Endothelial cell of umbilical vein (primary cell): ENCODE measurements at regions not wholly inside any gene's neighbourhood (a gene's known extent, or its start where the extent isn't known, plus 50 kb on each side); places are given as distances from the start of the nearest gene placed in this dataset. TPM values are rescaled to one million over a fixed set of nuclear protein-coding genes. Genes with fewer than 3 reads are reported as not detected.
A peak's percentile ranks its signal among the peaks of the same experiment; 100 is the strongest.

Source experiments
- BruUV-seq: library from RNA; stranded (reverse); fragments of 400-500 nt; replicated peaks from 2 replicates; lab custom pipeline; 2021; lab: Mats Ljungman, UMichigan
- CTCF ChIA-PET: fragments of 300-600, 350-600 bp; sonication (Branson Sonifier 250); formaldehyde crosslinking; loops from one replicate; lab custom pipeline; 2021; ENCODE audit warnings: antibody characterized with exemption, inconsistent platforms; lab: Charles Lee
- POLR2A ChIA-PET: fragments of 300-600, 350-600 bp; sonication (Branson Sonifier 250); formaldehyde crosslinking; loops from one replicate; lab custom pipeline; 2021; ENCODE audit warnings: antibody characterized with exemption, inconsistent platforms; lab: Charles Lee
- DNase-seq: peaks from one replicate; pipeline ENCODE4 v3.0.0-alpha.2; 2011; ENCODE audit warnings: low read depth, low spot score
- FAIRE-seq: peaks from 2 replicates; lab custom pipeline; 2011; peaks lifted over from hg19 to GRCh38; lab: Jason Lieb, UNC
- H2AFZ ChIP-seq: 2 replicates; pipeline ENCODE4 v1.6.0; 2012; ENCODE audit warnings: low read depth, low read length, control low read depth, inconsistent platforms
- H3K27ac ChIP-seq: 2 replicates; pipeline ENCODE4 v1.5.1; 2011; ENCODE audit warnings: low read depth, mild to moderate bottlenecking, control low read depth, low read length, moderate library complexity; ENCODE audit not compliant: insufficient read depth
- H3K27me3 ChIP-seq, 2 experiments: 2 replicates each; pipeline versions ENCODE4 v1.6.0 to v1.6.1; 2011; ENCODE audit warnings: low read length in 2 of 2, mixed read lengths in 1 of 2; ENCODE audit not compliant: control insufficient read depth in 2 of 2, insufficient read depth in 2 of 2
- H3K36me3 ChIP-seq, 2 experiments: 2 replicates in 1 of 2; 3 replicates in 1 of 2; pipeline ENCODE4 v1.5.1; 2011; ENCODE audit warnings: low read length in 2 of 2, mild to moderate bottlenecking in 1 of 2, moderate library complexity in 1 of 2; ENCODE audit not compliant: control insufficient read depth in 2 of 2, insufficient read depth in 2 of 2; ENCODE audit errors: extremely low read depth in 1 of 2
- H3K4me1 ChIP-seq: 3 replicates; pipeline ENCODE4 v1.5.1; 2011; ENCODE audit warnings: mild to moderate bottlenecking, low read length; ENCODE audit not compliant: control insufficient read depth, insufficient read depth; ENCODE audit errors: extremely low read depth
- H3K4me2 ChIP-seq: 2 replicates; pipeline ENCODE4 v1.6.1; 2011; ENCODE audit warnings: low read length, control low read depth, mixed read lengths; ENCODE audit not compliant: insufficient read depth
- H3K4me3 ChIP-seq, 3 experiments: fragments of 200-600 bp in 1 of 3; sonication (generic), shearing (Covaris generic) in 1 of 3; replicated peaks in 1 of 3; 2 replicates each; pipeline ENCODE4 v1.5.1; 2011 to 2016; ENCODE audit warnings: control low read depth in 3 of 3, low read length in 3 of 3, mild to moderate bottlenecking in 2 of 3, inconsistent platforms in 1 of 3, low read depth in 1 of 3, moderate library complexity in 1 of 3; ENCODE audit not compliant: insufficient read depth in 1 of 3
- H3K79me2 ChIP-seq: 2 replicates; pipeline ENCODE4 v1.6.0; 2012; ENCODE audit warnings: low read length, inconsistent platforms; ENCODE audit not compliant: control insufficient read depth, insufficient read depth
- H3K9ac ChIP-seq: replicated peaks from 2 replicates; pipeline ENCODE3; 2011; ENCODE audit warnings: low read length, control low read depth; ENCODE audit not compliant: insufficient read depth; ENCODE audit errors: extremely low read depth
- H3K9me1 ChIP-seq: replicated peaks from 3 replicates; pipeline ENCODE4 v1.6.0; 2011; ENCODE audit warnings: mild to moderate bottlenecking, low read length; ENCODE audit not compliant: control insufficient read depth, insufficient read depth; ENCODE audit errors: extremely low read depth
- H3K9me3 ChIP-seq: replicated peaks from 2 replicates; pipeline ENCODE4 v1.5.1; 2012; ENCODE audit warnings: low read length, inconsistent platforms; ENCODE audit not compliant: control insufficient read depth, insufficient read depth
- H4K20me1 ChIP-seq: replicated peaks from 2 replicates; pipeline ENCODE3; 2011; ENCODE audit warnings: mild to moderate bottlenecking, low read length; ENCODE audit not compliant: control insufficient read depth, insufficient read depth; ENCODE audit errors: extremely low read depth
- CTCF ChIP-seq, 2 donors: IDR thresholded peaks; 1 replicate in 1 of 2; 2 replicates in 1 of 2; pipeline ENCODE4 v1.5.1; 2011; ENCODE audit warnings: low read length in 2 of 2, mild to moderate bottlenecking in 2 of 2, moderate library complexity in 2 of 2, control low read depth in 1 of 2, inconsistent platforms in 1 of 2, low read depth in 1 of 2; ENCODE audit not compliant: insufficient read depth in 1 of 2; ENCODE audit errors: extremely low read depth in 1 of 2
- MAX ChIP-seq: IDR thresholded peaks from 2 replicates; pipeline ENCODE4 v1.6.1; 2011; ENCODE audit not compliant: insufficient read depth, insufficient read length
- dilution Hi-C: fragments of 300-500 bp; cut with MboI; formaldehyde crosslinking; loops from one replicate; pipeline ENCODE4 v1.15.0; 2019; ENCODE audit warnings: low sequenced_read_pairs; ENCODE audit not compliant: extremely low pct_ligation_motif_present
- intact Hi-C: fragments of 100-400 bp; cut with micrococcal nuclease; formaldehyde crosslinking; loops from one replicate; pipeline ENCODE4 v1.10.0; 2022
- small RNA-seq: library from RNA; depleted of rRNA; stranded (forward); fragments of <200 nt; gene quantifications from one replicate; pipeline ENCODE3, GENCODE V24; 2012; ENCODE audit warnings: low replicate concordance, low read depth; ENCODE audit not compliant: insufficient read depth, insufficient read length

GRCh38 chr1:29379443-29380073 lies 143.2 kb downstream of the PTPRU start:
- H3K27me3 ChIP-seq = no peaks in the 10 kb centered on the region
- H2AFZ ChIP-seq = no peak overlapping the region
- FAIRE-seq (peak; percentile 79), DNase-seq (peak; percentile 65)
- H3K79me2 ChIP-seq = no peaks in the 10 kb centered on the region
- H3K36me3 ChIP-seq = no peaks in the 10 kb centered on the region
- H3K9ac ChIP-seq = no peak overlapping the region
- no peaks in the 10 kb centered on the region for H4K20me1 ChIP-seq
- CTCF ChIA-PET = interaction anchor here (1.2 to 2.0 kb wide), 3 partner anchors 17 to 1001 kb away, joined by 3 to 10 read pairs (median 5); no protein-coding TSS in a partner anchor
- no TSS peak for BruUV-seq
- peaks cover 13% of the 10 kb centered on the region for H3K4me1 ChIP-seq
- no peak overlapping the region for H3K27ac ChIP-seq
- H3K9me1 ChIP-seq = no peaks in the 10 kb centered on the region
- no peak overlapping the region for H3K4me3 ChIP-seq
- dilution Hi-C loops = no loop called here
- TF ChIP-seq MAX (no peak), CTCF (IDR thresholded peaks at IDR 0.05; ENCODE audit: extremely low read depth in 1 of 2, insufficient read depth in 1 of 2, low read depth in 1 of 2, low read length in 2 of 2) (peak; percentile 62 to 68)
- POLR2A ChIA-PET = no interaction called here
- no peaks in the 10 kb centered on the region for H3K9me3 ChIP-seq
- H3K4me2 ChIP-seq = no peak overlapping the region
- intact Hi-C loops = loop anchor here (1.0 to 5.0 kb wide), 8 partner anchors 142 to 1329 kb away; partner anchors contain the start of gene PTPRU

Small RNAs in the stretch of these regions (small RNA-seq; reads per million reads assigned to genes)
- gene AL021921.1 = not detected
